ENCODE measurements at regions not wholly inside any gene's neighbourhood (a gene's known extent, or its start where the extent isn't known, plus 50 kb on each side); places are given as distances from the start of the nearest gene placed in this dataset.

- DNase-seq: no peak
Measured at GRCh38 chr4:181592221-181592745, 650.9 kb upstream of the TENM3 start.

DNA sequence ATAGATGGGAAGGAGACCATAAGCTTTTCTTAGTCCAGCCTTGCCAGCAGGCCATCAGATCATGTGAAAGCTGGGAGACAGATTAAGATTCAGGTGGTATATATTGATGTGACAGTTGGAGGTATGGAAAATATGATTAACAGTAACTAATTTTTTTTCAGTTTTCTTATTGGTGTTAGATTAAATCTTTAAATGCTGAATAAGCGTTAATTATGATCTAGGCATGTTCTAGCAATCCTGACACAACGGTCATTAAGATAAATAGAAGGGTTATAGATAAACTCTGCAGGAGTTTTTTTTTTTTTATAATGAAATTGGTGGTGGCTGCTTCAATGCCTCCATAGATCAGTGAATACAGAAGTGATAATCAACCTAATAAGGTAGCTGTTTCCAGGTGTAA lies 649.5 kb upstream of the TENM3 start:
- DNase-seq: no peak

GRCh38 chr4:181594188-181594587 lies 649.0 kb upstream of the TENM3 start:
- DNase-seq: no peak

DNA sequence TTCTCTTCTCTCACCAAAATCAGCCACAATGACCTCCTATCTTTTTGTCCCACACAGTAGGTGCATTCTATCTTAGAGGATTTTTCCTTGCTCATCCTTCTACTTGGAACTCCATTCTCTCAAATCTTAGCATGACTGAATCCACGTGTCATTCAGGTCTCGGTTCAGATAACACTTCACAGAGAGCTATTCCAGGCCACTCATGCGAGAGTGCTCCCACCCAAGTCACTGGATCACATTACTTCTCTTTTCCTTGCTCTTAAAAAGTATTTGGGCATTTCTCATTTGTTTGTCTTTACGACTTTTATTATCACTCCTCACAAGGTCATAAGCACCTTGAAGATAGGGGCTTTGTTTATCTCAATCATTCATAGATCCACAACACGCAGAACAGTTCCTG lies 647.5 kb upstream of the TENM3 start:
- no peak for DNase-seq

DNA sequence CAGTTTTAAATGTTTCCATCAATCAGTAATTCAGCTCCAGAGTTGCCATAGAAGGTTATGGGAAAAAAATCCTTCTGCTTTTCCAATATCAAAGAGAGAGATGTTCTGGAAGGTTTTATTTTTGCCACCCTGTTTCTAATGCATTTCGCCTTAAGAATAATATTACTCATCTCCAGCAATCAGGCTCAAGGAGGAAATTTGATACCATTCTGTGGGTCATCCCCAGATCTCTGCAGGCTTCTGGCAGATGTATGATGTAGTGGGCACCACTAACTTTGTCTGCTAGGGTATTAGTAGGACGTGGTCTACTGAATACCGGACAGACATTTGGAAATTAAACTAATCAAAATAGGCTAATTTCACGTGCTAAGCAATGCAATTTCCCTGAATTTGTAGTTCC lies 645.4 kb upstream of the TENM3 start:
- no peak for DNase-seq

DNA sequence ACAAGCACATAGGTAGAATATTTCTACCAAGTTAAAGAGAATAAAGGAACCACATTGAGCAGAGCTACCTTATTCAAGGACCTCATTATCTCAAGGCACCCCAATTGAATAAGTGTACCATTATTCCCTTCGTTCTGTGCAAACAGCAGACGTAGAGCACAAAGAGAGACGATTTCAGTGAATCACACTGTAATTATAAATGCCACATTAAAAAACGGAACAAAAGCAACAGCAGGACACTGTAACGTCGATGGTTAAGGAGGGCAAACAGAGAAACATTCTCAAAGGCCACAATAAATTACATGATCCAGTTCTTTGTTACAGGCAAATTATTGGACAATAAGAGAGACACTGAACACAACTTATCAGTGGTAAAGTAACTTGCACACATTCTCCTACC lies 644.1 kb upstream of the TENM3 start:
- no peak for DNase-seq

DNA sequence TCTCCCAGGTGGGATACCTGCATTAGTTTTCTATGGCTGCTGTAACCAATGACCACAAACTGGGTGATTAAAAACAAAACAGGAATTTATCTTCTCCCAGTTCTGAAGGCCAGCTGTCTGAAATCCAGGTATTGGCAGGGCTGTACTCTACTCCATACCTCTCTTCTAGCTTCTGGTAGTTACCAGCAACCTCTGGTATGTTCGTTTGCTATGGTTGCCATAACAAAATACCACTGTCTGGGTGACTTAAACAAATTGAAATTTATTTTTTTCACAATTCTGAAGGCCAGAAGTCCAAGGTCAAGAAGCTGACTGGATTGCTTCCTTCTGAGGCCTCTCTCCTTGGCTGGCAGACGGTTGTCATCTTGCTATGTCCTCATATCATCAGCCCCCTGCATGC lies 642.1 kb upstream of the TENM3 start:
- no peak for DNase-seq

DNA sequence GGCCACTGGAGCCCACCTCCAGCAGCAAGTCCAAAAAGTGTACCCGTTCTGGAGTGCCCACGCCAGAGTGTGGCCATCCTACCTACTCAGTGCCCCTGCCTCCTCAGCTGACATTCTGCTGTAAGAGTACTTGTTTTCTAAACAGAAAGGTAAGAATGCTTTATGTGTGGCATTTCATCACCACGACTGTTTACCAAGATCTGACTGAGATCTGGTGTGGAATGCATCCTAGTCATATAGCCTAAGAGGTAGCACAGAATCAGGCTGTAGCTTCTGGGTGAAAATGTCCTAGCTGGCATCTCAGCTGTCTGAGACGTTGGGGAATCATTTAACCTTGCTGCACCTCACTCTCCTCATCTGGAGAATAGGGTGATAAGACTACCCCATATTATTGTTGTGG lies 638.7 kb upstream of the TENM3 start:
- no peak for DNase-seq

DNA sequence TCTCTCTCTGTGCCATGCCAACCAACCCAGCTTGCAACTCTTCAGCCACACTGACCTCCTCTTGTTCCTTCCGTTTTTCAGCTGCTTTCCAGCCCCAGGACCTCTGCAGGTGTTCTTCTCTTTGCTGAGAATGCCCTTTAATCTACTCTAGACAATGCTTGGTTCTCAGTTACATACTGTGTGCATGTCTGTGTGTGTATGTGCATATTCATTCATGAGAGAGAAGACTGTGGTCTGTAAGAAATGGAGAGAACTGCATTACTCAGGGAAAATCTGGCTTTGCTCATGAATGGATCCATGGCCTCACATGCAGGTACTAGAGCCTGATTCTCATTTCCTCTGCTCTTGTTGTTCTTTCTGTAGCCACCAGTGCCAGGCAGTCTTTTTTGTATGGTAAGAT lies 636.9 kb upstream of the TENM3 start:
- no peak for DNase-seq

- no peak for DNase-seq
Measured at GRCh38 chr4:181608181-181608580, 635.0 kb upstream of the TENM3 start.

- no peak for DNase-seq
Measured at GRCh38 chr4:181611033-181611711, 632.0 kb upstream of the TENM3 start.

GRCh38 chr4:181611946-181612600 lies 631.1 kb upstream of the TENM3 start:
- no peak for DNase-seq

DNA sequence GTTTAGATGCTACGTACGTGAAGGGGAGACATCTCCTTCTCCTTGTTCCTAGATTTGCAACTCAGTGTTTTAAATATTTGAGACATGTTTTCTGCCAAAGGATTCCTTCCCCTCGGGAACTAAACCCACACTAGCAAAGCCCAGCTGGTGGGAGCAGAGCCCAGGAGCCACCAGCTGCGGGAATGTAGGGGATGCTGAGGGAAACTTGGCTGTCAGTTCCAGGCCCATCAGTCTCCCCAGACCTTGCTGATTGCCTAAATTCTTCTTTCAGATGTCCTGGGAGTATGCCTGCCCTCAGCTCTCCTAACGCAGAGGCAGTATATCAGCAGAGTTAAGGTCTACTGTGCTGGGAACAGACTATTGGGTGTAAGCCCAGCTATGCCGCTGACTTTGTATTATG lies 630.0 kb upstream of the TENM3 start:
- no peak for DNase-seq

DNA sequence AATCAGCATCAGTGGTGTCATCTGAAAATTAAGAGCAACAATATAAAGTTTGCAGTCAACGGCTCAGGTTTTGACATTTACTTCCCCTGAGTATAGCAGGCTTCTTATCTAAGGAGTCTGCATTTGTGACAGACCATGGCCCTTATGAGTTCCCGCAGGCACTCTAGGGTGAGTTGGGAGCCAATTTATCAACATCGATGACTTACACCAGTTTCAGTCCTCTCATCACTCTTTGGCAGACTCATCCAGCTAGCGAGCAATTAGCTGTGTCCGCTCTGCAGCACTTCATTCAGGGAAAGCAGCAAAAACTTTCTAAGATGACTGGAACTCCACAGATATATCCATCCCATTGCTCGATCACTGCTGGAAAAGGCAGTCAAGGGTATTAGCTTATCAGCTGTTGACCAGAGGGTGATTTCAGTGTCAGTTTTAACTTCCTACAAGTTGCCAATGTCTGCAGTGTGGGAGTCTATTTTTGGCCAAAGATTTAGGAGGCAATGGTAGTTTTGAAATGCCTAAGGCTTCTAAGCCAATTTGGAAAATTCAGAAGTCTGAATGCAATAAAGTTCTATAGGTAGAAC lies 625.1 kb upstream of the TENM3 start:
- DNase-seq: no peak

GRCh38 chr4:181618896-181619295 lies 624.3 kb upstream of the TENM3 start:
- DNase-seq: no peak

GRCh38 chr4:181619651-181620050 lies 623.6 kb upstream of the TENM3 start:
- DNase-seq: no peak

- DNase-seq: no peak
Measured at GRCh38 chr4:181637186-181638105, 605.8 kb upstream of the TENM3 start.

DNA sequence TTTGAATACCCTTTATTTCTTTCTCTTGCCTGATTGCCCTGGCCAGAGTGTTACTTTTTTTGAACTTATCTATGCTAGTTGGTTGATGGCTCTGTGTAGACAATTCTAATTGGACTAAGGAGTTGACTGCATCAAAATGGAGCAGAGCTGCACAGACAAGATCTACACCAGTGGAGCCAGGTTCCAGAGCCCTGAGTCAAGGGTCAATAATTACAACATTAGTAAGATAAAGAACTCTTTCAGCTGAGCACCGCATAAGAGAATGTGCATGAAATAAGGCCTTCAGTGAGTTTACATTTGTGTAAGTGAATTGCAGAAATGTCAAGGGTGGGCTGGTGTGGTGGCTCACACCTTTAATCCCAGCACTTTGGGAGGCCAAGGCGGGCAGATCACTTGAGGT lies 599.7 kb upstream of the TENM3 start:
- DNase-seq: no peak

DNA sequence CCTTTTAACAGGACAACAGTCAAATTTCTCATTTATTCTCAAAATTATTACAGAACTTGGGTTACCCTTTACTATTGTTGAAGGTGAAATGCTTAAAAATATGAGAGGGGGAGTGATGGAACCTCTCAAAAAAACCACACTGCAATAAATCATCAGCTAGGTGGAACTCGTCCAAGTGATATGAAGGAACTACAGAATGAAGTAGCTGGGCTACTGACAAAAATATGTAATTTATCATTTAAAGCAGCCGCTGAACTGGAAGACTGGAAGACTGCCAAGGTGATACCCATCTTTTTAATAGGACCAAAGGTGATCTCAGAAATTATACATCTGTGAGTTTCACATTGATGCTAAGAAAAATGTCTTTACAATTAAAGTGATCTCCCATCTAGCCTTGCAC lies 597.7 kb upstream of the TENM3 start:
- DNase-seq: no peak

GRCh38 chr4:181646864-181647263 lies 596.3 kb upstream of the TENM3 start:
- DNase-seq: no peak

DNA sequence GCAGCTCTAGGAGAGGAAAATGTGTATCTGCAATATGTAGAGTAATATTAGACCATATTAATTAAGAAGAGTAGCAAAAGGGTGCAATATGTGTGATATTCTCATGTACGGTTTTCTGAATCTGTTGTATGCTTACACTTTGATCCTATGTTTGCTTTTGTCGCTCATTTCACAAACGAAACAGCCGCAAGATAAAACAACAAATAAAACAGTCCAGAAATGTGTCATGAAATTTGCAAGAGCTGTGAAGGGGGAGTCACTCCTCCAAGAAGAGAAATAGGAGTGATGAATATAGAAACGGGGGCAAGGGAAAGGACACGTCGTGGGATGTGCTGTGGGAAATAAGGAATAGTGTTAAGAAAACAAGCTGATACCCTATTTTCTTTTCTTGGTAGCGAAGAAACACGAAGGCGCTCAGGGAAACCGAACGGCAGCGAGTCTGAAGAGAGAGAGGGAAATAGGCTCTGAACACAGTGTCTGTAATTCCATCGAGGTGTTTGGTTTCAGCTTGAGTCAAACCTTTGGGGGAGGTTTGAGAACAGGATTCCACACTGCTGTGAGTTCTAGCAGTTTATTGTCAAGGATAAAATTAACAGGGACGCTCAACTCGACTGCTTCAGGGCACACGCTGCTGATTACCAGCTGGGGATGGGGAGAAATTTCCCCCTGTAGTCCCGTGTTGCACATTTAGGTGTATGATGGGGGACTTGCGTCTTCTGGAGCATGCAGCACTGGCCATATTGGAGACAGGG lies 595.6 kb upstream of the TENM3 start:
- no peak for DNase-seq

- no peak for DNase-seq
Measured at GRCh38 chr4:181650033-181650825, 593.0 kb upstream of the TENM3 start.

Data from activated CD4-positive, alpha-beta T cell treated with anti-CD3 and anti-CD28 coated beads for 1 hour (primary cell).